HepG2 (cell line): ENCODE measurements at regions not wholly inside any gene's neighbourhood (a gene's known extent, or its start where the extent isn't known, plus 50 kb on each side); places are given as distances from the start of the nearest gene placed in this dataset.

ENCODE experiments used
- ATAC-seq: fragments of 200-7000 bp; cut with Tn5 transposase; 3 replicates; pipeline ENCODE4 v1.9.1; 2020; ENCODE audit warnings: mild to moderate bottlenecking, moderate library complexity
- BruUV-seq: library from RNA; stranded (reverse); fragments of 400-500 nt; replicated peaks from 2 replicates; lab custom pipeline; 2021; lab: Mats Ljungman, UMichigan
- CTCF ChIA-PET: fragments of 300-600 bp; formaldehyde crosslinking; extraction: SDS; loops from one replicate; lab custom pipeline; 2021; ENCODE audit warnings: low total read pairs, inconsistent platforms, low intra/inter-chr PET ratio; lab: Yijun Ruan, JAX
- POLR2A ChIA-PET: fragments of 350-600 bp; sonication (Branson Sonifier 250); formaldehyde crosslinking; loops from one replicate; lab custom pipeline; 2020; ENCODE audit warnings: antibody characterized with exemption, inconsistent platforms; lab: Yijun Ruan, JAX
- DNase-seq: peaks from one replicate; pipeline ENCODE4 v3.0.0-alpha.2; 2015; ENCODE audit warnings: low spot score
- FAIRE-seq: peaks from 3 replicates; lab custom pipeline; 2011; peaks lifted over from hg19 to GRCh38; lab: Jason Lieb, UNC
- H2AFZ ChIP-seq: one replicate; pipeline ENCODE4 v1.6.1; 2011; ENCODE audit warnings: low read length, inconsistent platforms
- H3K27ac ChIP-seq: fragments of 300-600 bp; 3 replicates; pipeline ENCODE4 v1.8.0; 2011; ENCODE audit warnings: mixed run types, mild to moderate bottlenecking, mixed read lengths, low read length, inconsistent platforms; ENCODE audit not compliant: insufficient read depth; ENCODE audit errors: extremely low read length
- H3K27me3 ChIP-seq, 2 experiments: fragments of 200-600 bp in 1 of 2; 2 replicates in 1 of 2; 3 replicates in 1 of 2; pipeline versions ENCODE4 v1.6.0 to v1.8.0; 2011; ENCODE audit warnings: low read length in 2 of 2, mild to moderate bottlenecking in 2 of 2, moderate library complexity in 2 of 2, inconsistent platforms in 1 of 2; ENCODE audit not compliant: insufficient read depth in 2 of 2, control insufficient read depth in 1 of 2
- H3K36me3 ChIP-seq, 2 experiments: fragments of 200-600 bp in 1 of 2; replicated peaks in 1 of 2; 2 replicates in 1 of 2; 3 replicates in 1 of 2; pipeline versions ENCODE4 v1.5.1 to v1.8.0; 2011; ENCODE audit warnings: low read length in 2 of 2, inconsistent platforms in 1 of 2; ENCODE audit not compliant: insufficient read depth in 2 of 2, control insufficient read depth in 1 of 2
- H3K4me1 ChIP-seq: 2 replicates; pipeline ENCODE4 v1.5.1; 2012; ENCODE audit warnings: low read length, inconsistent platforms; ENCODE audit not compliant: insufficient read depth
- H3K4me2 ChIP-seq: 2 replicates; pipeline ENCODE4 v1.6.0; 2011; ENCODE audit warnings: low read depth, low read length, inconsistent platforms
- H3K4me3 ChIP-seq, 3 experiments: fragments of 200-600 bp in 1 of 3; sonication (generic), shearing (Covaris generic) in 1 of 3; replicated peaks in 1 of 3; 2 replicates each; pipeline ENCODE4 v1.5.1; 2011 to 2016; ENCODE audit warnings: low read length in 3 of 3, inconsistent platforms in 2 of 3, low read depth in 2 of 3, mild to moderate bottlenecking in 2 of 3, control low read depth in 1 of 3, mixed read lengths in 1 of 3; ENCODE audit not compliant: insufficient read depth in 1 of 3
- H3K79me2 ChIP-seq: one replicate; pipeline ENCODE4 v1.6.1; 2011; ENCODE audit warnings: low read length, inconsistent platforms; ENCODE audit not compliant: insufficient read depth
- H3K9ac ChIP-seq: 2 replicates; pipeline ENCODE4 v1.6.0; 2011; ENCODE audit warnings: mild to moderate bottlenecking, low read depth, low read length, inconsistent platforms; ENCODE audit not compliant: insufficient read depth
- H3K9me3 ChIP-seq: 2 replicates; pipeline ENCODE4 v1.5.1; 2012; ENCODE audit warnings: mild to moderate bottlenecking, low read length
- H4K20me1 ChIP-seq: 2 replicates; pipeline ENCODE4 v1.6.0; 2011; ENCODE audit warnings: inconsistent platforms, mild to moderate bottlenecking, low read length, moderate library complexity; ENCODE audit not compliant: insufficient read depth
- MAFF ChIP-seq: IDR thresholded peaks from 2 replicates; pipeline ENCODE4 v1.6.1; 2011; ENCODE audit warnings: low read depth, low read length, improper control_type of control experiment
- MAFK ChIP-seq, 2 experiments: IDR thresholded peaks in 1 of 2; conservative IDR thresholded peaks in 1 of 2; 2 replicates each; pipeline ENCODE4 v1.6.1; 2011; ENCODE audit warnings: improper control_type of control experiment in 2 of 2, low read length in 2 of 2
- ZNF691 ChIP-seq: sonication (generic); formaldehyde crosslinking; IDR thresholded peaks from 2 replicates; pipeline ENCODE4 v1.4.0; 2020; ENCODE audit warnings: missing genetic modification reagents, low read depth, mild to moderate bottlenecking, borderline replicate concordance
- ZNF740 ChIP-seq: sonication (generic); formaldehyde crosslinking; IDR thresholded peaks from 2 replicates; pipeline ENCODE4 v1.4.0; 2020; ENCODE audit warnings: missing genetic modification reagents
- ZSCAN9 ChIP-seq: IDR thresholded peaks from 2 replicates; pipeline ENCODE4 v1.6.1; 2016; ENCODE audit warnings: borderline replicate concordance
- WGBS: methylation state at CpG from one replicate; pipeline ENCODE4 v1.1.6; 2017; ENCODE audit warnings: low lambda C conversion rate; 5-methylcytosine and 5-hydroxymethylcytosine counted together
- in situ Hi-C: cut with HindIII; loops from 2 replicates; pipeline ENCODE4 v1.10.0; 2017; ENCODE audit warnings: low pct_unique_long_range_greater_than_20kb; ENCODE audit not compliant: extremely low pct_ligation_motif_present
- intact Hi-C: fragments of 100-400 bp; cut with micrococcal nuclease; formaldehyde crosslinking; loops from one replicate; pipeline ENCODE4 v1.10.0; 2022; ENCODE audit not compliant: unreplicated experiment

- Histone ChIP-seq H3K9me3 (no peaks in the 10 kb centered on the region), H3K27ac (no peak overlapping the region), H3K27me3 (peaks cover 0 to 6% of the 10 kb centered on the region in 2 experiments; a peak in 1 of 5 replicates), H3K4me2 (no peak overlapping the region), H3K36me3 (no peaks in the 10 kb centered on the region), H3K79me2 (no peaks in the 10 kb centered on the region), H3K9ac (no peak overlapping the region), H4K20me1 (no peaks in the 10 kb centered on the region), H3K4me3 (no peak overlapping the region), H3K4me1 (peaks cover 56% of the 10 kb centered on the region), H2AFZ (no peak overlapping the region)
- no peak for ATAC-seq
- intact Hi-C loops (no loop called here), in situ Hi-C loops (no loop called here)
- DNase-seq, result no peak
- BruUV-seq, result no TSS peak
- ChIA-PET POLR2A (no interaction called here), CTCF (no interaction called here)
- no peak for FAIRE-seq
- WGBS, result 83% methylated on average over 3 of the region's 3 CpGs
- TF ChIP-seq ZNF691 (CRISPR knock-in tag), result no peak
- TF ChIP-seq MAFF, result peak; percentile 83
- peak; percentile 87 to 92 for TF ChIP-seq MAFK (conservative IDR thresholded peaks at IDR 0.05 in 1 of 2, IDR thresholded peaks at IDR 0.05 in 1 of 2; ENCODE audit: low read length in 2 of 2)
Observed at GRCh38 chr6:137653706-137654059, 159.5 kb upstream of the OLIG3 start.

- H3K4me3 ChIP-seq, result no peak overlapping the region
- H3K27ac ChIP-seq, result no peak overlapping the region
- in situ Hi-C loops, result no loop called here
- no TSS peak for BruUV-seq
- no peaks in the 10 kb centered on the region for H3K79me2 ChIP-seq
- WGBS, result 20% methylated on average over 1 of the region's 1 CpG
- no peaks in the 10 kb centered on the region for H4K20me1 ChIP-seq
- intact Hi-C loops, result no loop called here
- H2AFZ ChIP-seq, result no peak overlapping the region
- TF ChIP-seq MAFF (0 out of 2 replicates have a peak, but pooled peaks have one; percentile 21), ZNF740 (CRISPR knock-in tag) (no peak), ZSCAN9 (CRISPR knock-in tag) (no peak), MAFK (conservative IDR thresholded peaks at IDR 0.05 in 1 of 2, IDR thresholded peaks at IDR 0.05 in 1 of 2; ENCODE audit: low read length in 2 of 2) (peak in 1 of 2 experiments; percentile 44; a peak in 2 of 4 replicates)
- TF ChIP-seq, all 625 proteins: peak for 2
- Histone ChIP-seq H3K36me3 (no peaks in the 10 kb centered on the region), H3K4me1 (peaks cover 56% of the 10 kb centered on the region), H3K4me2 (no peak overlapping the region), H3K27me3 (peaks cover 0 to 6% of the 10 kb centered on the region in 2 experiments; a peak in 1 of 5 replicates), H3K9me3 (no peaks in the 10 kb centered on the region), H3K9ac (no peak overlapping the region)
- ATAC-seq (no peak), DNase-seq (no peak), FAIRE-seq (no peak)
- ChIA-PET CTCF (no interaction called here), POLR2A (no interaction called here)
Observed at GRCh38 chr6:137654365-137654981, 160.3 kb upstream of the OLIG3 start.
